ENCODE measurements at regions not wholly inside any gene's neighbourhood (a gene's known extent, or its start where the extent isn't known, plus 50 kb on each side); places are given as distances from the start of the nearest gene placed in this dataset.

GRCh38 chr4:163922302-163922701 is 427.8 kb downstream of the TMA16 start:
- H3K27me3 ChIP-seq = no peaks in the 10 kb centered on the region
- WGBS, 2 donors = 68 to 79% methylated on average over 2 of the region's 2 CpGs
- no peak overlapping the region for H3K27ac ChIP-seq
- no peak overlapping the region for H3K4me3 ChIP-seq
- intact Hi-C loops (cut with DNase I) = no loop called here
- H3K4me1 ChIP-seq = no peaks in the 10 kb centered on the region
- no peaks in the 10 kb centered on the region for H3K9me3 ChIP-seq
- TF ChIP-seq CTCF (IDR thresholded peaks at IDR 0.05) = no peak
- DNase-seq = no peak
- no peak for ATAC-seq
- H3K36me3 ChIP-seq = no peaks in the 10 kb centered on the region

GRCh38 chr4:163923092-163923491 is 428.6 kb downstream of the TMA16 start:
- DNase-seq (no peak), ATAC-seq (no peak)
- Histone ChIP-seq H3K9me3 (no peaks in the 10 kb centered on the region), H3K27ac (no peak overlapping the region), H3K36me3 (no peaks in the 10 kb centered on the region), H3K4me3 (no peak overlapping the region), H3K4me1 (no peaks in the 10 kb centered on the region), H3K27me3 (no peaks in the 10 kb centered on the region)
- WGBS, 2 donors = 71 to 73% methylated on average over 2 of the region's 2 CpGs
- intact Hi-C loops (cut with DNase I) = no loop called here
- no peak for TF ChIP-seq CTCF (IDR thresholded peaks at IDR 0.05)

- H3K4me3 ChIP-seq = no peak overlapping the region
- H3K36me3 ChIP-seq = no peaks in the 10 kb centered on the region
- H3K4me1 ChIP-seq = no peaks in the 10 kb centered on the region
- no peak overlapping the region for H3K27ac ChIP-seq
- ATAC-seq (no peak), DNase-seq (no peak)
- no peak for TF ChIP-seq CTCF (IDR thresholded peaks at IDR 0.05)
- intact Hi-C loops (cut with DNase I) = no loop called here
- H3K9me3 ChIP-seq = peaks cover 0 to 2% (median 0%) of the 10 kb centered on the region in 11 donors
- no peaks in the 10 kb centered on the region for H3K27me3 ChIP-seq
These were observed 435.6 kb downstream of the TMA16 start for GRCh38 chr4:163930086-163930485.

- no peak for ATAC-seq
These were observed 438.0 kb downstream of the TMA16 start for GRCh38 chr4:163932504-163932903.

More at GRCh38 chr4:163932504-163932903, 438.0 kb downstream of the TMA16 start:
- intact Hi-C loops (cut with DNase I) = no loop called here
- H3K27ac ChIP-seq = no peak overlapping the region
- peaks cover 0 to 2% (median 0%) of the 10 kb centered on the region in 11 donors for H3K9me3 ChIP-seq
- H3K4me3 ChIP-seq = no peak overlapping the region
- TF ChIP-seq CTCF (IDR thresholded peaks at IDR 0.05) = no peak
- H3K27me3 ChIP-seq = no peaks in the 10 kb centered on the region
- no peak for DNase-seq
- 88 to 90% methylated on average over 7 of the region's 7 CpGs for WGBS, 2 donors
- no peaks in the 10 kb centered on the region for H3K36me3 ChIP-seq
- no peaks in the 10 kb centered on the region for H3K4me1 ChIP-seq
